Lung (tissue), 11 donors: ENCODE measurements at regions not wholly inside any gene's neighbourhood (a gene's known extent, or its start where the extent isn't known, plus 50 kb on each side); places are given as distances from the start of the nearest gene placed in this dataset.
"Not testable (repeated sequence)": the region's sequence is repeated elsewhere in the genome, so short reads cannot be mapped to it uniquely, and the experiment has no call there.

Experiments
- ATAC-seq: fragments of 200-7000 bp; cut with Tn5 transposase; one replicate; pipeline ENCODE4 v1.9.1; 2020; ENCODE audit warnings: moderate number of reproducible peaks; ENCODE audit not compliant: insufficient read depth, low FRiP score
- DNase-seq, 3 donors: peaks; one replicate each; pipeline ENCODE4 v3.0.0-alpha.2; 2013 to 2017
- H3K27ac ChIP-seq, 2 donors: one replicate each; pipeline ENCODE4 v1.5.1; 2013; ENCODE audit warnings: mild to moderate bottlenecking in 2 of 2, moderate library complexity in 2 of 2, control low read depth in 1 of 2, inconsistent platforms in 1 of 2, low read depth in 1 of 2, low read length in 1 of 2
- H3K27me3 ChIP-seq, 3 donors: one replicate each; pipeline ENCODE4 v1.5.1; 2013; ENCODE audit warnings: low read length in 2 of 3; ENCODE audit not compliant: control insufficient read depth in 3 of 3, insufficient read depth in 3 of 3
- H3K36me3 ChIP-seq, 4 donors: one replicate each; pipeline ENCODE4 v1.5.1; 2013; ENCODE audit warnings: low read length in 4 of 4, mild to moderate bottlenecking in 1 of 4, moderate library complexity in 1 of 4; ENCODE audit not compliant: control insufficient read depth in 4 of 4, insufficient read depth in 4 of 4
- H3K4me1 ChIP-seq, 5 donors: one replicate each; pipeline ENCODE4 v1.5.1; 2013; ENCODE audit warnings: low read length in 5 of 5, mild to moderate bottlenecking in 2 of 5, moderate library complexity in 1 of 5; ENCODE audit not compliant: control insufficient read depth in 5 of 5, insufficient read depth in 5 of 5
- H3K4me3 ChIP-seq: one replicate; pipeline ENCODE4 v1.5.1; 2013; ENCODE audit warnings: mild to moderate bottlenecking, control low read depth, moderate library complexity
- H3K9ac ChIP-seq, 2 donors: one replicate each; pipeline ENCODE4 v1.5.1; 2013; ENCODE audit warnings: low read length in 2 of 2, control low read depth in 1 of 2; ENCODE audit not compliant: insufficient read depth in 1 of 2
- H3K9me3 ChIP-seq, 4 donors: one replicate each; pipeline ENCODE4 v1.5.1; 2013; ENCODE audit warnings: low read length in 3 of 4, mild to moderate bottlenecking in 1 of 4, moderate library complexity in 1 of 4; ENCODE audit not compliant: control insufficient read depth in 4 of 4, insufficient read depth in 3 of 4
- WGBS, 2 donors: extraction: QIAGEN DNeasy Blood & Tissue Kit; methylation state at CpG; one replicate each; pipeline ENCODE4 v1.1.7; 2013; 5-methylcytosine and 5-hydroxymethylcytosine counted together
- TF ChIP-seq, protein P1 (sequence below): IDR thresholded peaks from 2 replicates; pipeline ENCODE4 v1.5.1; 2012; ENCODE audit warnings: mild to moderate bottlenecking; ENCODE audit errors: control extremely low read depth, extremely low read depth
- donor health status: control.
- donor health status: control.
- donor health status: Bipolar disorder and iron deficiency.
- donor health status: healthy.
- donor health status: DM: yes; HTN: yes; CAD: no.

DNA sequence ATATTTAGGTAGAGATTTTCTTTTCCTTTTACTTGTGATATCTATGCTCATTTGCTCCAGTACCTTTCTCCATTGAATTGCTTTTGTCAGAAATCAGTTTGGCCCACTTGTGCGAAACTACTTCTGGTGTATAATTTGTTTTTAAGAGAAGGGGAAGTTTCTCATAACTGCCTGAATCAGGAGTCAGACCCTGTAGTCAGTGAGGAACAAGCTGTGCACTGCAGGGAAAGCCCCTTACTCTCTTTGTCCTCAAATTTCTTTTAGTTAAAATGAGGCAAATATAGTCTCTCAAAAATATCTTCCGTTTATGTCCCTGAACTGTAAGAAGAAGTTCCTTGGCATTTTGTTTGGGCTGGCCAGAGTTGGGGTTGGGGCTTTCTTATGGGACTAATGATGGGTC is 109.9 kb downstream of the ZFY start:
- WGBS, 2 donors, result 46% methylated on average over 2 of the region's 2 CpGs; no CpG with 5 or more reads in 1 of the 2 donors
- DNase-seq, result no peak
- ATAC-seq, result no peak
- no peak overlapping the region for H3K27ac ChIP-seq
- no peaks in the 10 kb centered on the region for H3K27me3 ChIP-seq
- no peaks in the 10 kb centered on the region for H3K4me1 ChIP-seq
- no peaks in the 10 kb centered on the region for H3K36me3 ChIP-seq
- H3K4me3 ChIP-seq, result no peak overlapping the region
- H3K9ac ChIP-seq, result no peak overlapping the region
- TF ChIP-seq, protein P1, sequence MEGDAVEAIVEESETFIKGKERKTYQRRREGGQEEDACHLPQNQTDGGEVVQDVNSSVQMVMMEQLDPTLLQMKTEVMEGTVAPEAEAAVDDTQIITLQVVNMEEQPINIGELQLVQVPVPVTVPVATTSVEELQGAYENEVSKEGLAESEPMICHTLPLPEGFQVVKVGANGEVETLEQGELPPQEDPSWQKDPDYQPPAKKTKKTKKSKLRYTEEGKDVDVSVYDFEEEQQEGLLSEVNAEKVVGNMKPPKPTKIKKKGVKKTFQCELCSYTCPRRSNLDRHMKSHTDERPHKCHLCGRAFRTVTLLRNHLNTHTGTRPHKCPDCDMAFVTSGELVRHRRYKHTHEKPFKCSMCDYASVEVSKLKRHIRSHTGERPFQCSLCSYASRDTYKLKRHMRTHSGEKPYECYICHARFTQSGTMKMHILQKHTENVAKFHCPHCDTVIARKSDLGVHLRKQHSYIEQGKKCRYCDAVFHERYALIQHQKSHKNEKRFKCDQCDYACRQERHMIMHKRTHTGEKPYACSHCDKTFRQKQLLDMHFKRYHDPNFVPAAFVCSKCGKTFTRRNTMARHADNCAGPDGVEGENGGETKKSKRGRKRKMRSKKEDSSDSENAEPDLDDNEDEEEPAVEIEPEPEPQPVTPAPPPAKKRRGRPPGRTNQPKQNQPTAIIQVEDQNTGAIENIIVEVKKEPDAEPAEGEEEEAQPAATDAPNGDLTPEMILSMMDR, result no peak
- H3K9me3 ChIP-seq, result no peaks in the 10 kb centered on the region

DNA sequence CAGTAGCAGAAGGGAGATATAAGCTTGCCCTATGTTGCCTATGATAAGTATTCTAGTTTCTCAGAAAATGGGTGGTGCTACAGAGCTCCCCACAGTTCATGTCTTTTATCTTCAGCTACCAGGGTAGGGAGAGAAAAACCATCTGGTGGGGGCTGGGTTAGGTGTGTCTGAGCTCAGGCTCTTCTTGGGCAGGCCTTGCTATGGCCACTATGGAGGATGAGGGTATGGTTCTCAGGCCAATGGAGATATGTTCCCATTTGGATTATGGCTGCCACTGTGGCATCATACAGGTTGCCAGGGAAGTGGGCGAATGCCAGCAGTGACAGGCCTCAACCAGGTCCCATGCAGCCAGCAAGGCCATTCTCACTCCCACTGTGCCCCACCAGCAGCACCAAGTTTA is 120.3 kb downstream of the ZFY start:
- DNase-seq, H3K4me1 ChIP-seq, H3K4me3 ChIP-seq, H3K9me3 ChIP-seq, ATAC-seq, H3K27ac ChIP-seq, H3K36me3 ChIP-seq, H3K27me3 ChIP-seq, H3K9ac ChIP-seq: not testable (repeated sequence)
- no CpG with 5 or more reads among the region's 1 CpG for WGBS, 2 donors

- not testable (repeated sequence) for ATAC-seq
Observed at GRCh38 chrY:3058342-3058741, 123.2 kb downstream of the ZFY start.

GRCh38 chrY:3060671-3061070 is 125.5 kb downstream of the ZFY start:
- H3K27me3 ChIP-seq, H3K36me3 ChIP-seq, H3K4me1 ChIP-seq, H3K4me3 ChIP-seq, H3K27ac ChIP-seq, H3K9ac ChIP-seq, H3K9me3 ChIP-seq, ATAC-seq, DNase-seq: not testable (repeated sequence)
- 96% methylated on average over 1 of the region's 1 CpG; no CpG with 5 or more reads in 1 of the 2 donors for WGBS, 2 donors

More at GRCh38 chrY:3058342-3058741, 123.2 kb downstream of the ZFY start:
- not testable (repeated sequence) for H3K4me3 ChIP-seq, H3K36me3 ChIP-seq, H3K4me1 ChIP-seq, H3K27me3 ChIP-seq, H3K9ac ChIP-seq, H3K9me3 ChIP-seq, H3K27ac ChIP-seq, DNase-seq

DNA sequence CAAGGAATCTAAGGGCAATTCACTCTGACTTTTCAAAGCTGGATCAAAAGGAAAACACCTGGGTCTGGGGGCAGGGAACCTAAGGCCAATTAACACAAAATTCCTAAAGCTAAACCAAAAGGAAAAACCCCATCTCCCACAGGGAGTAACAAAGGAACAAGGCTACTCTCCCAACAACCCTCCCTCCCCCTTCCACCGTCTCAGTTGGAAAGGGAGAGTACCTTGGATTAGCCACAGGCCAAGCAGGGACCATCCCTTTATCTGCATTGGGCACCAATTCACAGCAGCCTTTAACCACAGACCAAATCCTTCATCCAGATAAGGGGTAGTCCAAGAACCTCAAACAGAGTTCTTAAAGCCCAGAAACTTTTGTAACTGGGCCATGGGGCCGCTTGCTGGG is 153.0 kb downstream of the ZFY start:
- not testable (repeated sequence) for ATAC-seq, DNase-seq, H3K9me3 ChIP-seq, H3K27ac ChIP-seq, H3K4me1 ChIP-seq, H3K36me3 ChIP-seq, H3K4me3 ChIP-seq, H3K27me3 ChIP-seq, H3K9ac ChIP-seq
- no CpG with 5 or more reads among the region's 2 CpGs for WGBS, 2 donors

DNA sequence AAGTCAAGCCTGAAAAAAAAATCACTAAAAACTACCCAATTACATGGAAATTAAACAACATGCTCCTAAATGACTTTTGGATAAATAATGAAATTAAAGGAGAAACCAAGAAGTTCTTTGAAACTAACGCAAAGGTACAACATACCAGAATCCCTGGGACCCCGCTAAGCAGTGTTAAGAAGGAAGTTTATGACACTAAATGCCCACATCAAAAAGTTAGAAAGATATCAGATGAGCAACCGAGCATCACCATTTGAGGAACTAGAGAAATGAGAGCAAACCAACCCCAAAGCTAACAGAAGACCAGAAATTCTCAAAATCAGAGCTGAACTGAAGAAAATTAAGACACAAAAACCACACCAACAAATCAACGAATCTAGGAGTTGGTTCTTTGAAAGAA is 173.5 kb downstream of the ZFY start:
- not testable (repeated sequence) for H3K27me3 ChIP-seq, ATAC-seq, H3K4me1 ChIP-seq, H3K4me3 ChIP-seq, H3K27ac ChIP-seq, H3K9me3 ChIP-seq, DNase-seq, H3K36me3 ChIP-seq, H3K9ac ChIP-seq
- 83% methylated on average over 4 of the region's 4 CpGs; no CpG with 5 or more reads in 1 of the 2 donors for WGBS, 2 donors

DNA sequence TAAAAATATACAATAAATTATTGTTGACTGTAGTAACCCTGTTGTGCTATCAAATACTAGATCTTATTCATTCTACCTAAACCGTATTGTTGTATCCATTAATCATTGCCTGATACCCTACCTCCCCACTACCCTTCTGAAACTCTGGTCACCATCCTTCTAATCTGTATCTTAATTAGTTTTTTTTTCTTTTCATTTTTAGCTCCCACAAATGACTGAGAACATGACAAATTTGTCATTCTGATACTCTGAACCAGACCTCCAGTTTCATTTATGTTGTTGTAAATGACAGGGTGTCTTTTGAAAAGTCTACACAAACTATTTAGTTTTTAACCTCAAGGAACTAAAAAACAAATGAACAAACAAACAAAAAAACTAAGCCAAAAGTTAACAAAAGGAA is 185.1 kb downstream of the ZFY start:
- not testable (repeated sequence) for H3K9ac ChIP-seq, H3K9me3 ChIP-seq, H3K27ac ChIP-seq, H3K36me3 ChIP-seq, ATAC-seq, H3K4me1 ChIP-seq, H3K4me3 ChIP-seq, H3K27me3 ChIP-seq, DNase-seq
- WGBS, 2 donors, result 100% methylated on average over 1 of the region's 1 CpG; no CpG with 5 or more reads in 1 of the 2 donors

- not testable (repeated sequence) for H3K27me3 ChIP-seq, H3K36me3 ChIP-seq, H3K27ac ChIP-seq, DNase-seq, H3K9me3 ChIP-seq, H3K4me1 ChIP-seq, H3K9ac ChIP-seq, ATAC-seq, H3K4me3 ChIP-seq
Observed at GRCh38 chrY:3120716-3121115, 185.5 kb downstream of the ZFY start.
